ENCODE measurements at regions not wholly inside any gene's neighbourhood (a gene's known extent, or its start where the extent isn't known, plus 50 kb on each side); places are given as distances from the start of the nearest gene placed in this dataset.

DNA sequence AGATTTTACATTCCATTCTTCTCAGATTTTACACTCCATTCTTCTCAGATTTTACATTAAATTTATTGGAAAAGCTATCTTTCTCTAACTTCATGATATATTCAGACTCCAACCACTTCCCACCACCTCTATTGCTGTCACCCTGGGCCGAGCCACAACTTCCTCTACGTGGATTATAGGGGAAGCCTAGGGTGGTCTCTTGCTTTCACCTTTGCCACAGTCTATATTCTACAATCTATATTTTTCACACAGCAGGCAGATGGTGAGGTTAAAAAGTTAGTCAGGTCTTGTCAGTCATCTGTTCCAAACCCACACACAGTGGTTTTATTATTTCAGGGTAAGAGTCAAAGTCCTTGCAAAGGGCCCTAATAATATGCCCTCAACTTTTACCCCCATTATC is 370.8 kb upstream of the SUCLG2 start:
- no peak for DNase-seq
- no peaks in the 10 kb centered on the region for H3K9me3 Mint-ChIP-seq
- no peaks in the 10 kb centered on the region for H3K27me3 Mint-ChIP-seq
- no peak overlapping the region for H3K27ac Mint-ChIP-seq
- peak; percentile 56 for ATAC-seq
- H3K4me1 Mint-ChIP-seq, result peaks cover 7% of the 10 kb centered on the region
- no peak overlapping the region for H3K4me3 Mint-ChIP-seq

GRCh38 chr3:68019876-68020275 is 365.5 kb upstream of the SUCLG2 start:
- H3K27me3 Mint-ChIP-seq, result no peaks in the 10 kb centered on the region
- no peaks in the 10 kb centered on the region for H3K9me3 Mint-ChIP-seq
- H3K4me1 Mint-ChIP-seq, result peaks cover 6% of the 10 kb centered on the region
- no peak for ATAC-seq
- H3K27ac Mint-ChIP-seq, result no peak overlapping the region
- H3K4me3 Mint-ChIP-seq, result no peak overlapping the region
- no peak for DNase-seq

DNA sequence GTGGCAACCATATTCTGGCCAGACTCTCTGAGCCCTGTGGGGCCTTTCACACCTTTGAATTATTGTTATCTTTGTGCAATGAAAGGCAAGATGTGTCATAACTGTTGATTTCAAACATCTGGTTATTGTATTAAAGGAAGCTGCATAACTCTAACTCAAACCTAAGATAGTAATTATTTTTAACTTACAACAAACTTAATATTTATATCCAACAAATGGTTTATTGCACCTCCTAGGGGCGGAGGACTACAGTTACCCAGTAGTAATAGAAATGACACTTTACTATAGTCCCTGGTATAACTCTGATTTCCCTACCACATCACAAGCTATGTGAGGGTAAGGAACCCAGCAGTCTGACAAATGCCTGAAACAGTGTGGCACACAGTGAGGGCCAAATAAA is 363.9 kb upstream of the SUCLG2 start:
- ATAC-seq (no peak), DNase-seq (no peak)
- peaks cover 6% of the 10 kb centered on the region for H3K4me1 Mint-ChIP-seq
- no peaks in the 10 kb centered on the region for H3K27me3 Mint-ChIP-seq
- H3K9me3 Mint-ChIP-seq, result no peaks in the 10 kb centered on the region
- no peak overlapping the region for H3K27ac Mint-ChIP-seq
- H3K4me3 Mint-ChIP-seq, result no peak overlapping the region

- no peaks in the 10 kb centered on the region for H3K27me3 Mint-ChIP-seq
- H3K4me3 Mint-ChIP-seq, result no peak overlapping the region
- no peaks in the 10 kb centered on the region for H3K9me3 Mint-ChIP-seq
- H3K27ac Mint-ChIP-seq, result no peak overlapping the region
- H3K4me1 Mint-ChIP-seq, result peaks cover 6% of the 10 kb centered on the region
- ATAC-seq, result no peak
- DNase-seq, result no peak
These were observed 362.7 kb upstream of the SUCLG2 start for GRCh38 chr3:68017069-68017468.

GRCh38 chr3:68009900-68010299 is 355.5 kb upstream of the SUCLG2 start:
- DNase-seq, result no peak
- Mint-ChIP-seq H3K4me3 (no peak overlapping the region), H3K9me3 (no peaks in the 10 kb centered on the region), H3K27ac (no peak overlapping the region), H3K4me1 (peaks cover 18% of the 10 kb centered on the region), H3K27me3 (peaks cover 31% of the 10 kb centered on the region)
- ATAC-seq, result no peak

DNA sequence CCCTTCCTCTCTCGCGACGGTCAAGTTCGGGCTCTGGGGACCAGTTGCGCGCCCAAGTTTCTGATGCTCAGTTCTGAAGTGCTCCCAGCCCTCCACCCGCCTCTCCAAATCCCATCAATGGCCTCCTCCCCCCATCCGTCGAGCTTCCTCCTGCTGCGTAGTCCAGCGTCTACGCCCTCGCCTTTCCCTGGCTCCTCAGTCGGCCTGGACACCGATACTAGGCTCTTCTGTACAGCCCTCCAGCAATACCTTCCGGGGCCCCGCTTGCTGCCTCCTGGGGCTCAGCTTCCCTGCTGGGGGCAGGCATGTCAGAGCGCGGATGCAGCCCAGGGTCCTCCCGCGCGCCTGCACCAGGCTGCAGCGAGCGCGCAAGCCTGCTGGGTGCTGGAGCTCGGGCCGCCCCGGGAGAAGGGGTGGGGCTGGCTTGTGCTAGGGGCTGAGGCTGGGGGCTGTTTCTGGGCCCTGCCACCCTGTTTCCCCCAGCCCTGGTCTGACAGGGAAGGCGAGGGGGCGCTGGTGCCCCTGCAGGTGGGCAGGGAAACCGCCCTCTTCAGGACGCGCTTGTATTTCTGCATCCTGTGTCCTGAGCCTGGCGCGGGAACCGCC is 353.3 kb upstream of the SUCLG2 start:
- peak; percentile 92 for ATAC-seq

DNA sequence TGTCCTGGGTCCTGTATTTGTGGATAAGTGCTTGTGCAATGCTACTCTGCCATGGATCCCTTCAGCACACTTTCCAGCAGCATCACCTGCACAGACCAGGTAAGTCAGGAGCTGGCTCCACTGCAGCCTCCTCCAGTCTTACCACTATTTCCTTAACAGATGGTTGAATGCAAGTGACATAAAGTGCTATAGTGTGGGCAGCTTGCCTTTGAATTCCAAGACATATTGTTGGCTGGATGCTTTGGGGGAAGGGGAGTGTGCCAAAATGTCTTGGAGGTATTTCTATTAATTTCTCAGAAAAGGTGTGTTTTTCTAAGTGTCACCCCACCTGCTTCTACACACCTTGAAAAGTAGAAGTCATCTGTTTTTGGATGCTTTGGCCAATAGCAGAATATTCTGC is 352.2 kb upstream of the SUCLG2 start:
- H3K4me1 Mint-ChIP-seq, result peaks cover 18% of the 10 kb centered on the region
- no peak for ATAC-seq
- peaks cover 0 to 3% of the 10 kb centered on the region in 2 donors for H3K9me3 Mint-ChIP-seq
- no peak overlapping the region for H3K27ac Mint-ChIP-seq
- H3K4me3 Mint-ChIP-seq, result peak overlapping the region in 1 of 2 donors; percentile 9
- no peak for DNase-seq
- peaks cover 42% of the 10 kb centered on the region for H3K27me3 Mint-ChIP-seq

More for the DNA sequence above, 353.3 kb upstream of the SUCLG2 start:
- H3K9me3 Mint-ChIP-seq, result no peaks in the 10 kb centered on the region
- peaks cover 42% of the 10 kb centered on the region for H3K27me3 Mint-ChIP-seq
- H3K4me3 Mint-ChIP-seq, result peak overlapping the region; percentile 93 to 97
- peak overlapping the region; percentile 89 to 94 for H3K27ac Mint-ChIP-seq
- H3K4me1 Mint-ChIP-seq, result peaks cover 18% of the 10 kb centered on the region
- DNase-seq, result peak; percentile 38 to 41

- Mint-ChIP-seq H3K9me3 (peaks cover 8 to 12% of the 10 kb centered on the region in 2 donors), H3K4me3 (no peak overlapping the region), H3K27ac (no peak overlapping the region), H3K27me3 (peaks cover 42% of the 10 kb centered on the region), H3K4me1 (peaks cover 18% of the 10 kb centered on the region)
- DNase-seq (no peak), ATAC-seq (no peak)
These were observed 349.7 kb upstream of the SUCLG2 start for GRCh38 chr3:68004091-68004490.

- H3K4me1 Mint-ChIP-seq, result no peaks in the 10 kb centered on the region
- DNase-seq, result no peak
- no peak overlapping the region for H3K4me3 Mint-ChIP-seq
- no peaks in the 10 kb centered on the region for H3K27me3 Mint-ChIP-seq
- no peak overlapping the region for H3K27ac Mint-ChIP-seq
- H3K9me3 Mint-ChIP-seq, result peaks cover 8 to 12% of the 10 kb centered on the region in 2 donors
- ATAC-seq, result no peak
These were observed 343.9 kb upstream of the SUCLG2 start for GRCh38 chr3:67998281-67998680.

DNA sequence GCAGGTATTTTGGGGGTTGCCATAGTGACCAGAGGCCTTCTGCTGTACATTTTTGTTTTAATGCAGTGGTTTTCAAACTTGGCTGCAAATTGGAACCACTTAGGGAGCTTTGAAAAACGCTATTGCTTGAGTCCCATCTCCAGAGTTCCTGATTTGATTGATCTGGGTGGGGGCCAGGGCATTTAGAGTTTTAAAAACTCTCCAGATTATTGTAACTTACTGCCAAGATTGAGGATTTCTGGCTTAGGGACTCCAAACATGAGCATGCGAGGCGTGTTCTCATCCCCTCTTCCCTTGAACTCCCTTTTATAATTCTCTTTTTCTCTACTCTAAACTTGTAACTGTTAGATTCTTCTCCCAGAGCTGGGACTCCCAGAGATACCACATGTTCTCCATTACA is 340.8 kb upstream of the SUCLG2 start:
- Mint-ChIP-seq H3K4me1 (no peaks in the 10 kb centered on the region), H3K4me3 (no peak overlapping the region), H3K27me3 (no peaks in the 10 kb centered on the region), H3K9me3 (peaks cover under 1% of the 10 kb centered on the region in 2 donors), H3K27ac (no peak overlapping the region)
- ATAC-seq, result no peak
- no peak for DNase-seq

GRCh38 chr3:67986706-67987105 is 332.3 kb upstream of the SUCLG2 start:
- Mint-ChIP-seq H3K27ac (no peak overlapping the region), H3K27me3 (no peaks in the 10 kb centered on the region), H3K4me3 (no peak overlapping the region), H3K9me3 (peaks cover 0 to 4% of the 10 kb centered on the region in 2 donors), H3K4me1 (no peaks in the 10 kb centered on the region)
- no peak for ATAC-seq
- no peak for DNase-seq

GRCh38 chr3:67983166-67983565 is 328.8 kb upstream of the SUCLG2 start:
- DNase-seq, result no peak
- Mint-ChIP-seq H3K27me3 (no peaks in the 10 kb centered on the region), H3K9me3 (peaks cover 0 to 4% of the 10 kb centered on the region in 2 donors), H3K4me3 (no peak overlapping the region), H3K27ac (no peak overlapping the region), H3K4me1 (no peaks in the 10 kb centered on the region)
- no peak for ATAC-seq

DNA sequence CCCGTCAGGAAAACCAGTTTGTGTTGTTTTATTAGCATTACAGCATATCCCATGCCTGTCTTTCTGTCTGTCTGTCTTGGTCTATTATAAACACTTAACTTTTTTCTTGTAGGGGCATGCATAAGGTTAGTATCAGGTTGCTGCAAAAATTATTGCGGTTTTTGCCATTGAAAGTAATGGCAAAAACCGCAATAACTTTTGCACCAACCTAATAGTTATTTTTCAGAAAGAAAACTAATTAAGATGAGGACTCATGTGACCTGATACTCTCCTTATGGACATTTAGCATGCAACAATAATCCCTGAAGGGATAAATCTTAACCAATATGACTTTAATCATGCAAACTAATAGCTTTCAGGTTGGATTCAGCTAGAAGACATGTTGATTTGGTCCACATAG is 326.7 kb upstream of the SUCLG2 start:
- no peak for ATAC-seq
- H3K4me1 Mint-ChIP-seq, result no peaks in the 10 kb centered on the region
- no peak for DNase-seq
- H3K27me3 Mint-ChIP-seq, result no peaks in the 10 kb centered on the region
- H3K27ac Mint-ChIP-seq, result no peak overlapping the region
- H3K9me3 Mint-ChIP-seq, result no peaks in the 10 kb centered on the region
- H3K4me3 Mint-ChIP-seq, result no peak overlapping the region

- H3K9me3 Mint-ChIP-seq, result peaks cover 0 to 3% of the 10 kb centered on the region in 2 donors
- no peak for ATAC-seq
- DNase-seq, result no peak
- H3K4me3 Mint-ChIP-seq, result no peak overlapping the region
- H3K27ac Mint-ChIP-seq, result no peak overlapping the region
- H3K4me1 Mint-ChIP-seq, result no peaks in the 10 kb centered on the region
- H3K27me3 Mint-ChIP-seq, result no peaks in the 10 kb centered on the region
These were observed 324.9 kb upstream of the SUCLG2 start for GRCh38 chr3:67979342-67979741.

- Mint-ChIP-seq H3K9me3 (peaks cover 0 to 8% of the 10 kb centered on the region in 2 donors), H3K4me3 (no peak overlapping the region), H3K4me1 (no peaks in the 10 kb centered on the region), H3K27ac (no peak overlapping the region), H3K27me3 (no peaks in the 10 kb centered on the region)
- ATAC-seq (no peak), DNase-seq (no peak)
These were observed 323.4 kb upstream of the SUCLG2 start for GRCh38 chr3:67977762-67978161.

DNA sequence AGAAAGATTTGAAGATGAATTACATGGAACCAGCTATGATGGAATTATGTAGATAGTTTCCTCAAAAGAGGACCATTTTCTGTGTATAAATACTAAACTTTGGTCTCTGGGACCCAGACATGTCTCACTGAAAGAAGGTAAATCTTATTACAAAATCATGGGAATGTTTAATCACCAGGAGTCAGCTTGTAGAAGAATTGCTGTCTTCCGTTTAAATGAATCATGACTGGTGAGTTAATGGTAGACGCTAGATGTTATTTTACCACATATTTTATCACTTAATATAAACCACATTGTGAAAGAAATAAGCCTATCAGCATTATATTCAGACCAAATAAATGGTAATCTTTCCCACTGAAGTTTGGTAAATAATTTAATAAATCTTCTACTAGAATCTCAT is 322.3 kb upstream of the SUCLG2 start:
- Mint-ChIP-seq H3K27ac (no peak overlapping the region), H3K4me1 (no peaks in the 10 kb centered on the region), H3K4me3 (no peak overlapping the region), H3K27me3 (no peaks in the 10 kb centered on the region), H3K9me3 (peaks cover 0 to 8% of the 10 kb centered on the region in 2 donors)
- DNase-seq, result no peak
- ATAC-seq, result no peak

GRCh38 chr3:67964596-67964995 is 310.2 kb upstream of the SUCLG2 start:
- Mint-ChIP-seq H3K27ac (no peak overlapping the region), H3K27me3 (no peaks in the 10 kb centered on the region), H3K4me1 (no peaks in the 10 kb centered on the region), H3K9me3 (peaks cover 18 to 21% of the 10 kb centered on the region in 2 donors), H3K4me3 (no peak overlapping the region)
- no peak for DNase-seq
- ATAC-seq, result no peak
